ENCODE measurements at regions not wholly inside any gene's neighbourhood (a gene's known extent, or its start where the extent isn't known, plus 50 kb on each side); places are given as distances from the start of the nearest gene placed in this dataset.

DNA sequence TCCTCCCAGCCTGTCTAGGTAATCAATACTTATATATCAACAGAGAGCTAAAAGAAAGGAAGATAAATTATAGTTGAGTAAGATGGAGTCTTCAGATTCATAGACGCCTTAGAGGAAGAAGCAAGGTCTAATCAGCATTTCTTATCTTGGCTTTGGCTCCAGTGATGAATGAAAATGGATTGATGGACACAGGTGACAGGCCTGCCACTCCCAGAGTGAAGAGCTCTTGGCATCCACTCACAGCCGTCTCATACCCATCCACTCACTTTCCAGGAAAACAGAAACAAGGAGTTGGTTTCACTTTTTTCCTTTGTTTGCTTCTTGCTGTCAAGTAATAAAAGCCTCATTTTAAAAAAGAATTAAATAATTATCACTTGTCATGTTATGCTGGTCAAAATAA lies 168.2 kb downstream of the MFSD1 start:
- no peak for TF ChIP-seq EZH2 (optimal IDR thresholded peaks at IDR 0.05; ENCODE audit: low read depth, low read length)
- TF ChIP-seq, protein P1, sequence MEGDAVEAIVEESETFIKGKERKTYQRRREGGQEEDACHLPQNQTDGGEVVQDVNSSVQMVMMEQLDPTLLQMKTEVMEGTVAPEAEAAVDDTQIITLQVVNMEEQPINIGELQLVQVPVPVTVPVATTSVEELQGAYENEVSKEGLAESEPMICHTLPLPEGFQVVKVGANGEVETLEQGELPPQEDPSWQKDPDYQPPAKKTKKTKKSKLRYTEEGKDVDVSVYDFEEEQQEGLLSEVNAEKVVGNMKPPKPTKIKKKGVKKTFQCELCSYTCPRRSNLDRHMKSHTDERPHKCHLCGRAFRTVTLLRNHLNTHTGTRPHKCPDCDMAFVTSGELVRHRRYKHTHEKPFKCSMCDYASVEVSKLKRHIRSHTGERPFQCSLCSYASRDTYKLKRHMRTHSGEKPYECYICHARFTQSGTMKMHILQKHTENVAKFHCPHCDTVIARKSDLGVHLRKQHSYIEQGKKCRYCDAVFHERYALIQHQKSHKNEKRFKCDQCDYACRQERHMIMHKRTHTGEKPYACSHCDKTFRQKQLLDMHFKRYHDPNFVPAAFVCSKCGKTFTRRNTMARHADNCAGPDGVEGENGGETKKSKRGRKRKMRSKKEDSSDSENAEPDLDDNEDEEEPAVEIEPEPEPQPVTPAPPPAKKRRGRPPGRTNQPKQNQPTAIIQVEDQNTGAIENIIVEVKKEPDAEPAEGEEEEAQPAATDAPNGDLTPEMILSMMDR (IDR thresholded peaks at IDR 0.05; ENCODE audit: low read length), result no peak
- no peak for TF ChIP-seq EZH2phosphoT487 (IDR thresholded peaks at IDR 0.05; ENCODE audit: low read length)
- no peak for DNase-seq

DNA sequence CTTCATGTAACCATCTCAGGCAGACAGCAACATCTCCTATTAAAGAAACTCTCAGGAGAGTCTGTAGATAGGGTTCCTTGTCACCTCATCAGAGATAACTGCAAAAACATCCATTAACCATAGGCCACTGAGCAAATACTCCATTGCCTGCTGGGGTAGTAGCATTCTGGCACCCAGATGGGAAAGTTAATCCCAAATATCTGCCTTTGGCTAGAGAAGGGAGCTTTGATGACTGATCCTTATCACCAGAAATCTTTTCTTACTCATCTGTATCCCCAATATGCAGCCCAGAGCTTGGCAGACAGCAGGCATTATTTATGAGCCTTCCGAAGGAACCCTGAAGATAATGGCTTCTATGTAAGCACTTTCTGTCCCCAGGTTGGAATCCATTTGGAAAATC lies 173.1 kb downstream of the MFSD1 start:
- H3K36me3 ChIP-seq (replicated peaks; ENCODE audit: insufficient read depth, low read length), result no peaks in the 10 kb centered on the region
- no peaks in the 10 kb centered on the region for H3K4me1 ChIP-seq (ENCODE audit: low read length)
- H3K9ac ChIP-seq (ENCODE audit: low read length), result no peak overlapping the region
- no peaks in the 10 kb centered on the region for H3F3A ChIP-seq (ENCODE audit: insufficient read depth, low read length)
- H3K27me3 ChIP-seq (replicated peaks; ENCODE audit: insufficient read depth, low read length), result no peaks in the 10 kb centered on the region
- H4K20me1 ChIP-seq (ENCODE audit: insufficient read depth, low read length), result no peaks in the 10 kb centered on the region
- H3K4me3 ChIP-seq (ENCODE audit: low read length), result no peak overlapping the region
- no peak for TF ChIP-seq EZH2 (optimal IDR thresholded peaks at IDR 0.05; ENCODE audit: low read depth, low read length)
- no peak for TF ChIP-seq EZH2phosphoT487 (IDR thresholded peaks at IDR 0.05; ENCODE audit: low read length)
- TF ChIP-seq, protein P1 (IDR thresholded peaks at IDR 0.05; ENCODE audit: low read length), result no peak
- H3K9me2 ChIP-seq (replicated peaks; ENCODE audit: insufficient read depth, low read length), result no peaks in the 10 kb centered on the region
- no peak overlapping the region for H2AFZ ChIP-seq (ENCODE audit: low read length)
- H3K4me2 ChIP-seq (ENCODE audit: low read depth, low read length), result no peak overlapping the region
- DNase-seq, result no peak
- H3K27ac ChIP-seq (ENCODE audit: low read length), result no peak overlapping the region
- no peaks in the 10 kb centered on the region for H3K9me3 ChIP-seq (replicated peaks; ENCODE audit: insufficient read depth, low read length)
- H3K79me2 ChIP-seq (ENCODE audit: low read length), result no peaks in the 10 kb centered on the region

More for the DNA sequence above, 168.2 kb downstream of the MFSD1 start:
- Histone ChIP-seq H3K4me1 (ENCODE audit: low read length) (no peaks in the 10 kb centered on the region), H3K4me3 (ENCODE audit: low read length) (no peak overlapping the region), H3K27me3 (replicated peaks; ENCODE audit: insufficient read depth, low read length) (no peaks in the 10 kb centered on the region), H3F3A (ENCODE audit: insufficient read depth, low read length) (no peaks in the 10 kb centered on the region), H3K4me2 (ENCODE audit: low read depth, low read length) (no peak overlapping the region), H3K9ac (ENCODE audit: low read length) (no peak overlapping the region), H2AFZ (ENCODE audit: low read length) (no peak overlapping the region), H3K27ac (ENCODE audit: low read length) (no peak overlapping the region), H3K36me3 (replicated peaks; ENCODE audit: insufficient read depth, low read length) (no peaks in the 10 kb centered on the region), H4K20me1 (ENCODE audit: insufficient read depth, low read length) (no peaks in the 10 kb centered on the region), H3K9me2 (replicated peaks; ENCODE audit: insufficient read depth, low read length) (no peaks in the 10 kb centered on the region), H3K79me2 (ENCODE audit: low read length) (no peaks in the 10 kb centered on the region), H3K9me3 (replicated peaks; ENCODE audit: insufficient read depth, low read length) (no peaks in the 10 kb centered on the region)

DNA sequence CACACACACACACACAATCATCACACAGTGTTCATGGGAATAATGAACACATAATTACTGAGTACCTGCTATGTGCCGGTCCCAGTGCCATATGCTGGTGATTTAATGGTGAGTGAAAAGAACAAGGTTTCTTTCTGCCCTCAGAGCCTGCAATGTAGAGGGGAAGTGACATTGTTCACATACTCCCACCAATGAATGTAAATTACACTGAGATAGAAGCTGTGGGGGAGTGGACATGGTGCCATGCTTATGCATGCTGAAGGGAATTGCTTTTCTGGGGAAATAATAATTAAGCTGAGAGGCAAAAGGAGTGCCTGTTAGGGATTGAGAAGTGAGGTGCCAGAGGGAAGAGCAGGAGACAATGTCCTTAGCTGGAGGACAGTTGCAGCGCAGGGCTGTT lies 175.1 kb downstream of the MFSD1 start:
- no peak for DNase-seq
- Histone ChIP-seq H3K4me1 (ENCODE audit: low read length) (no peaks in the 10 kb centered on the region), H3K9me3 (replicated peaks; ENCODE audit: insufficient read depth, low read length) (no peaks in the 10 kb centered on the region), H2AFZ (ENCODE audit: low read length) (no peak overlapping the region), H3K4me3 (ENCODE audit: low read length) (no peak overlapping the region), H3K9me2 (replicated peaks; ENCODE audit: insufficient read depth, low read length) (no peaks in the 10 kb centered on the region), H4K20me1 (ENCODE audit: insufficient read depth, low read length) (no peaks in the 10 kb centered on the region), H3F3A (ENCODE audit: insufficient read depth, low read length) (no peaks in the 10 kb centered on the region), H3K27me3 (replicated peaks; ENCODE audit: insufficient read depth, low read length) (no peaks in the 10 kb centered on the region), H3K79me2 (ENCODE audit: low read length) (no peaks in the 10 kb centered on the region), H3K27ac (ENCODE audit: low read length) (no peak overlapping the region), H3K36me3 (replicated peaks; ENCODE audit: insufficient read depth, low read length) (no peaks in the 10 kb centered on the region), H3K9ac (ENCODE audit: low read length) (no peak overlapping the region), H3K4me2 (ENCODE audit: low read depth, low read length) (no peak overlapping the region)
- no peak for TF ChIP-seq EZH2 (optimal IDR thresholded peaks at IDR 0.05; ENCODE audit: low read depth, low read length)
- TF ChIP-seq, protein P1 (IDR thresholded peaks at IDR 0.05; ENCODE audit: low read length), result no peak
- TF ChIP-seq EZH2phosphoT487 (IDR thresholded peaks at IDR 0.05; ENCODE audit: low read length), result no peak

All from MM.1S (cell line).